ENCODE measurements at regions not wholly inside any gene's neighbourhood (a gene's known extent, or its start where the extent isn't known, plus 50 kb on each side); places are given as distances from the start of the nearest gene placed in this dataset.

GRCh38 chr4:120524237-120524636, 398.3 kb downstream of the PRDM5 start:
- TF ChIP-seq POLR2A (IDR thresholded peaks at IDR 0.05) (no peak), CTCF (IDR thresholded peaks at IDR 0.05 in 4 of 5, conservative IDR thresholded peaks at IDR 0.05 in 1 of 5) (no peak)
